SJCRH30 (cell line): ENCODE measurements at regions not wholly inside any gene's neighbourhood (a gene's known extent, or its start where the extent isn't known, plus 50 kb on each side); places are given as distances from the start of the nearest gene placed in this dataset.

ENCODE experiments used
- DNase-seq, 2 experiments: peaks; one replicate each; pipeline ENCODE4 v3.0.0-alpha.2; 2015 to 2020
- H3K27ac ChIP-seq: fragments of 250-450 bp; sonication (Bioruptor Pico); 2 replicates; pipeline ENCODE4 v1.5.1; 2020; ENCODE audit warnings: mild to moderate bottlenecking, moderate library complexity
- H3K27me3 ChIP-seq: fragments of 250-450 bp; sonication (Bioruptor Pico); 2 replicates; pipeline ENCODE4 v1.5.1; 2020; ENCODE audit warnings: mild to moderate bottlenecking, moderate library complexity
- H3K36me3 ChIP-seq: fragments of 250-450 bp; sonication (Bioruptor Pico); 2 replicates; pipeline ENCODE4 v1.5.1; 2020; ENCODE audit warnings: mild to moderate bottlenecking, moderate library complexity
- H3K4me1 ChIP-seq: fragments of 250-450 bp; sonication (Bioruptor Pico); 2 replicates; pipeline ENCODE4 v1.5.1; 2020; ENCODE audit warnings: mild to moderate bottlenecking, moderate library complexity
- H3K4me3 ChIP-seq: fragments of 250-450 bp; sonication (Bioruptor Pico); 2 replicates; pipeline ENCODE4 v1.5.1; 2020; ENCODE audit warnings: mild to moderate bottlenecking, moderate library complexity
- H3K9me3 ChIP-seq: fragments of 250-450 bp; sonication (Bioruptor Pico); replicated peaks from 2 replicates; pipeline ENCODE4 v1.5.1; 2020; ENCODE audit warnings: mild to moderate bottlenecking, moderate library complexity

- no peak overlapping the region for H3K27ac ChIP-seq
- H3K4me3 ChIP-seq: no peak overlapping the region
- no peaks in the 10 kb centered on the region for H3K4me1 ChIP-seq
- no peaks in the 10 kb centered on the region for H3K36me3 ChIP-seq
- no peaks in the 10 kb centered on the region for H3K9me3 ChIP-seq
- no peak for DNase-seq
- H3K27me3 ChIP-seq: no peaks in the 10 kb centered on the region
Observed at GRCh38 chr3:20425138-20425537, 239.1 kb upstream of the SGO1 start.

- Histone ChIP-seq H3K36me3 (no peaks in the 10 kb centered on the region), H3K27ac (no peak overlapping the region), H3K4me3 (no peak overlapping the region), H3K4me1 (no peaks in the 10 kb centered on the region), H3K27me3 (no peaks in the 10 kb centered on the region), H3K9me3 (no peaks in the 10 kb centered on the region)
- no peak for DNase-seq
Observed at GRCh38 chr3:20424086-20424485, 238.1 kb upstream of the SGO1 start.

- Histone ChIP-seq H3K27ac (no peak overlapping the region), H3K4me1 (no peaks in the 10 kb centered on the region), H3K27me3 (no peaks in the 10 kb centered on the region), H3K4me3 (no peak overlapping the region), H3K9me3 (no peaks in the 10 kb centered on the region), H3K36me3 (no peaks in the 10 kb centered on the region)
- DNase-seq: no peak
Observed at GRCh38 chr3:20422391-20422790, 236.4 kb upstream of the SGO1 start.

GRCh38 chr3:20417388-20418108 is 231.5 kb upstream of the SGO1 start:
- Histone ChIP-seq H3K9me3 (no peaks in the 10 kb centered on the region), H3K4me3 (no peak overlapping the region), H3K4me1 (no peaks in the 10 kb centered on the region), H3K36me3 (no peaks in the 10 kb centered on the region), H3K27ac (no peak overlapping the region), H3K27me3 (no peaks in the 10 kb centered on the region)
- DNase-seq: no peak

GRCh38 chr3:20406611-20407011 is 220.6 kb upstream of the SGO1 start:
- Histone ChIP-seq H3K9me3 (no peaks in the 10 kb centered on the region), H3K4me1 (no peaks in the 10 kb centered on the region), H3K4me3 (no peak overlapping the region), H3K36me3 (no peaks in the 10 kb centered on the region), H3K27ac (no peak overlapping the region), H3K27me3 (no peaks in the 10 kb centered on the region)
- DNase-seq: no peak

GRCh38 chr3:20405744-20406143 is 219.7 kb upstream of the SGO1 start:
- Histone ChIP-seq H3K27ac (no peak overlapping the region), H3K4me3 (no peak overlapping the region), H3K4me1 (no peaks in the 10 kb centered on the region), H3K27me3 (no peaks in the 10 kb centered on the region), H3K36me3 (no peaks in the 10 kb centered on the region), H3K9me3 (no peaks in the 10 kb centered on the region)
- no peak for DNase-seq

GRCh38 chr3:20405231-20405630 is 219.2 kb upstream of the SGO1 start:
- H3K9me3 ChIP-seq: no peaks in the 10 kb centered on the region
- DNase-seq: no peak

GRCh38 chr3:20404741-20405100 is 218.7 kb upstream of the SGO1 start:
- DNase-seq: no peak
- Histone ChIP-seq H3K27ac (no peak overlapping the region), H3K36me3 (no peaks in the 10 kb centered on the region), H3K4me1 (no peaks in the 10 kb centered on the region), H3K4me3 (no peak overlapping the region), H3K9me3 (no peaks in the 10 kb centered on the region), H3K27me3 (no peaks in the 10 kb centered on the region)

More at GRCh38 chr3:20405231-20405630, 219.2 kb upstream of the SGO1 start:
- Histone ChIP-seq H3K27ac (no peak overlapping the region), H3K27me3 (no peaks in the 10 kb centered on the region), H3K36me3 (no peaks in the 10 kb centered on the region), H3K4me1 (no peaks in the 10 kb centered on the region), H3K4me3 (no peak overlapping the region)

- DNase-seq: no peak
- H3K36me3 ChIP-seq: no peaks in the 10 kb centered on the region
- H3K4me1 ChIP-seq: no peaks in the 10 kb centered on the region
- H3K27me3 ChIP-seq: no peaks in the 10 kb centered on the region
- no peaks in the 10 kb centered on the region for H3K9me3 ChIP-seq
- H3K27ac ChIP-seq: no peak overlapping the region
- no peak overlapping the region for H3K4me3 ChIP-seq
Observed at GRCh38 chr3:20403986-20404740, 218.2 kb upstream of the SGO1 start.

- no peak for DNase-seq
- Histone ChIP-seq H3K27ac (no peak overlapping the region), H3K4me1 (no peaks in the 10 kb centered on the region), H3K27me3 (no peaks in the 10 kb centered on the region), H3K36me3 (no peaks in the 10 kb centered on the region), H3K4me3 (no peak overlapping the region), H3K9me3 (no peaks in the 10 kb centered on the region)
Observed at GRCh38 chr3:20401253-20401652, 215.2 kb upstream of the SGO1 start.

- Histone ChIP-seq H3K4me3 (no peak overlapping the region), H3K36me3 (no peaks in the 10 kb centered on the region), H3K27ac (no peak overlapping the region), H3K4me1 (no peaks in the 10 kb centered on the region), H3K27me3 (no peaks in the 10 kb centered on the region), H3K9me3 (no peaks in the 10 kb centered on the region)
- no peak for DNase-seq
Observed at GRCh38 chr3:20400686-20401085, 214.7 kb upstream of the SGO1 start.

- Histone ChIP-seq H3K27me3 (no peaks in the 10 kb centered on the region), H3K9me3 (no peaks in the 10 kb centered on the region), H3K27ac (no peak overlapping the region), H3K4me1 (no peaks in the 10 kb centered on the region), H3K4me3 (no peak overlapping the region), H3K36me3 (no peaks in the 10 kb centered on the region)
- no peak for DNase-seq
Observed at GRCh38 chr3:20400281-20400680, 214.3 kb upstream of the SGO1 start.

- H3K27me3 ChIP-seq: no peaks in the 10 kb centered on the region
- no peaks in the 10 kb centered on the region for H3K36me3 ChIP-seq
- H3K27ac ChIP-seq: no peak overlapping the region
- no peak for DNase-seq
- H3K4me1 ChIP-seq: no peaks in the 10 kb centered on the region
- no peak overlapping the region for H3K4me3 ChIP-seq
- H3K9me3 ChIP-seq: no peaks in the 10 kb centered on the region
Observed at GRCh38 chr3:20396335-20396734, 210.3 kb upstream of the SGO1 start.

- no peak for DNase-seq
- H3K9me3 ChIP-seq: no peaks in the 10 kb centered on the region
Observed at GRCh38 chr3:20395692-20396091, 209.7 kb upstream of the SGO1 start.

GRCh38 chr3:20394243-20394642 is 208.2 kb upstream of the SGO1 start:
- Histone ChIP-seq H3K9me3 (no peaks in the 10 kb centered on the region), H3K27me3 (no peaks in the 10 kb centered on the region), H3K4me1 (no peaks in the 10 kb centered on the region), H3K27ac (no peak overlapping the region), H3K4me3 (no peak overlapping the region), H3K36me3 (no peaks in the 10 kb centered on the region)
- DNase-seq: no peak

More at GRCh38 chr3:20395692-20396091, 209.7 kb upstream of the SGO1 start:
- no peak overlapping the region for H3K27ac ChIP-seq
- H3K4me3 ChIP-seq: no peak overlapping the region
- H3K27me3 ChIP-seq: no peaks in the 10 kb centered on the region
- no peaks in the 10 kb centered on the region for H3K36me3 ChIP-seq
- no peaks in the 10 kb centered on the region for H3K4me1 ChIP-seq

GRCh38 chr3:20391644-20392043 is 205.6 kb upstream of the SGO1 start:
- Histone ChIP-seq H3K9me3 (no peaks in the 10 kb centered on the region), H3K4me1 (no peaks in the 10 kb centered on the region), H3K27ac (no peak overlapping the region), H3K36me3 (no peaks in the 10 kb centered on the region), H3K4me3 (no peak overlapping the region), H3K27me3 (no peaks in the 10 kb centered on the region)
- no peak for DNase-seq
